ENCODE measurements at regions not wholly inside any gene's neighbourhood (a gene's known extent, or its start where the extent isn't known, plus 50 kb on each side); places are given as distances from the start of the nearest gene placed in this dataset.

GRCh38 chr1:184181044-184181443, 129.5 kb downstream of the TSEN15 start:
- H2AFZ ChIP-seq (ENCODE audit: low read length): no peak overlapping the region
- no peak overlapping the region for H3K27ac ChIP-seq (ENCODE audit: low read depth, low read length)
- H3K27me3 ChIP-seq (replicated peaks in 1 of 4; ENCODE audit: control insufficient read depth in 3 of 4, extremely low read depth in 1 of 4, insufficient read depth in 3 of 4, low read length in 3 of 4): no peaks in the 10 kb centered on the region
- H3K23me2 ChIP-seq (ENCODE audit: low read depth, low read length): no peaks in the 10 kb centered on the region
- H3K79me2 ChIP-seq (ENCODE audit: control insufficient read depth in 1 of 2, insufficient read depth in 2 of 2, low read length in 2 of 2): no peaks in the 10 kb centered on the region
- no peak overlapping the region for H3K4me3 ChIP-seq (ENCODE audit: extremely low read depth in 1 of 4, insufficient read depth in 2 of 4, low read depth in 3 of 4, low read length in 4 of 4)
- H3K4ac ChIP-seq (replicated peaks; ENCODE audit: insufficient read length, low read depth, low read length): no peak overlapping the region
- H3K56ac ChIP-seq (replicated peaks; ENCODE audit: insufficient read length, low read depth, low read length): no peak overlapping the region
- ChIA-PET CTCF (ENCODE audit: partially characterized antibody) (interaction anchor here (0.8 kb wide), 1 partner anchor 106 kb away, joined by 3 read pairs; no protein-coding TSS in a partner anchor), POLR2A (ENCODE audit: partially characterized antibody) (no interaction called here)
- no peaks in the 10 kb centered on the region for H3K4me1 ChIP-seq (replicated peaks in 1 of 4; ENCODE audit: control insufficient read depth in 3 of 4, insufficient read depth in 4 of 4, low read length in 3 of 4)
- H2BK20ac ChIP-seq (ENCODE audit: low read length): no peak overlapping the region
- H3K23ac ChIP-seq (ENCODE audit: insufficient read length): no peak overlapping the region
- H2BK120ac ChIP-seq (replicated peaks; ENCODE audit: low read depth, low read length): no peak overlapping the region
- no peak overlapping the region for H2BK5ac ChIP-seq (ENCODE audit: low read depth, low read length)
- no peak overlapping the region for H2AK5ac ChIP-seq (ENCODE audit: low read depth, low read length)
- H3K9me3 ChIP-seq (ENCODE audit: insufficient read depth in 2 of 2, low read depth in 1 of 2, low read length in 1 of 2): no peaks in the 10 kb centered on the region
- H3K36me3 ChIP-seq (ENCODE audit: control insufficient read depth in 2 of 4, insufficient read depth in 4 of 4, low read length in 3 of 4): no peaks in the 10 kb centered on the region
- H3K18ac ChIP-seq (ENCODE audit: extremely low read depth, low read length): no peak overlapping the region
- H3K14ac ChIP-seq (ENCODE audit: insufficient read length): no peak overlapping the region
- H2BK15ac ChIP-seq (ENCODE audit: low read length): no peak overlapping the region
- no peaks in the 10 kb centered on the region for H3K79me1 ChIP-seq (ENCODE audit: low read depth, low read length)
- no peak overlapping the region for H4K91ac ChIP-seq (replicated peaks; ENCODE audit: insufficient read length, low read length)
- peaks cover 0 to 1% of the 10 kb centered on the region in 2 experiments for H4K20me1 ChIP-seq (replicated peaks in 1 of 2; ENCODE audit: control insufficient read depth in 1 of 2, insufficient read depth in 2 of 2, low read length in 2 of 2)
- H4K5ac ChIP-seq (ENCODE audit: insufficient read length, low read depth, low read length): no peak overlapping the region
- H4K8ac ChIP-seq (ENCODE audit: extremely low read depth, insufficient read depth, low read length): no peak overlapping the region
- no peak overlapping the region for H3K9ac ChIP-seq (replicated peaks in 1 of 4; ENCODE audit: extremely low read depth in 1 of 4, low read depth in 3 of 4, low read length in 3 of 4)
- H2BK12ac ChIP-seq (ENCODE audit: low read depth, low read length): no peak overlapping the region
- WGBS, 2 experiments (ENCODE audit: extremely low coverage in 1 of 2, insufficient coverage in 1 of 2, insufficient read length in 1 of 2, insufficient replicate concordance in 2 of 2, low coverage in 1 of 2, low lambda C conversion rate in 2 of 2, missing lambda C conversion rate in 1 of 2): 97% methylated on average over 2 of the region's 2 CpGs; no CpG with 5 or more reads in 1 of the 2 experiments
- H3K4me2 ChIP-seq (ENCODE audit: insufficient read depth in 1 of 2, low read depth in 2 of 2, low read length in 2 of 2): no peak overlapping the region
- no peak for FAIRE-seq
- no peak for DNase-seq (ENCODE audit: low read depth in 1 of 2, low spot score in 2 of 2)
- no peak for TF ChIP-seq YY1 (IDR thresholded peaks at IDR 0.05; ENCODE audit: low read depth, low read length)
